H1 (cell line): ENCODE measurements at regions not wholly inside any gene's neighbourhood (a gene's known extent, or its start where the extent isn't known, plus 50 kb on each side); places are given as distances from the start of the nearest gene placed in this dataset.

ENCODE experiments used
- CTCF ChIA-PET: fragments of 300-600 bp; sonication (Branson Sonifier 250); formaldehyde crosslinking; loops from one replicate; lab custom pipeline; 2021; ENCODE audit not compliant: partially characterized antibody; lab: Charles Lee
- POLR2A ChIA-PET: fragments of 300-600 bp; sonication (Branson Sonifier 250); formaldehyde crosslinking; loops from one replicate; lab custom pipeline; 2021; ENCODE audit warnings: inconsistent platforms; ENCODE audit not compliant: partially characterized antibody; lab: Charles Lee
- DNase-seq, 2 experiments: peaks; one replicate each; pipeline versions ENCODE4 v3.0.0 to v3.0.0-alpha.2; 2010 to 2022; ENCODE audit warnings: low spot score in 2 of 2, low read depth in 1 of 2, mixed read lengths in 1 of 2
- FAIRE-seq: peaks from 2 replicates; lab custom pipeline; 2011; peaks lifted over from hg19 to GRCh38; lab: Jason Lieb, UNC
- H2AFZ ChIP-seq: 2 replicates; pipeline ENCODE4 v1.8.1; 2012; ENCODE audit warnings: low read length, inconsistent platforms
- H2AK5ac ChIP-seq: 2 replicates; pipeline ENCODE4 v1.6.1; 2013; ENCODE audit warnings: low read depth, low read length
- H2BK120ac ChIP-seq: replicated peaks from 2 replicates; pipeline ENCODE3; 2013; ENCODE audit warnings: low read depth, low read length, inconsistent platforms
- H2BK12ac ChIP-seq: 2 replicates; pipeline ENCODE4 v1.6.1; 2013; ENCODE audit warnings: low read depth, low read length
- H2BK15ac ChIP-seq: 2 replicates; pipeline ENCODE4 v1.6.1; 2013; ENCODE audit warnings: low read length
- H2BK20ac ChIP-seq: 2 replicates; pipeline ENCODE4 v1.6.1; 2013; ENCODE audit warnings: low read length
- H2BK5ac ChIP-seq: 2 replicates; pipeline ENCODE4 v1.6.1; 2013; ENCODE audit warnings: low read depth, low read length
- H3K14ac ChIP-seq: 2 replicates; pipeline ENCODE4 v1.6.1; 2013; ENCODE audit warnings: inconsistent platforms; ENCODE audit not compliant: insufficient read length
- H3K18ac ChIP-seq: 2 replicates; pipeline ENCODE4 v1.6.1; 2013; ENCODE audit warnings: low read length; ENCODE audit errors: extremely low read depth
- H3K23ac ChIP-seq: 2 replicates; pipeline ENCODE4 v1.6.1; 2013; ENCODE audit warnings: inconsistent platforms; ENCODE audit not compliant: insufficient read length
- H3K23me2 ChIP-seq: 2 replicates; pipeline ENCODE4 v1.6.1; 2013; ENCODE audit warnings: low read depth, low read length
- H3K27ac ChIP-seq: 2 replicates; pipeline ENCODE4 v1.6.1; 2011; ENCODE audit warnings: low read depth, low read length, inconsistent platforms
- H3K27me3 ChIP-seq, 4 experiments: replicated peaks in 1 of 4; 1 replicate in 1 of 4; 2 replicates in 3 of 4; pipeline versions ENCODE4 v1.6.1 to v1.8.1; 2011 to 2013; ENCODE audit warnings: low read length in 3 of 4, mild to moderate bottlenecking in 3 of 4, inconsistent platforms in 2 of 4, mixed read lengths in 2 of 4, moderate library complexity in 1 of 4; ENCODE audit not compliant: control insufficient read depth in 3 of 4, insufficient read depth in 3 of 4; ENCODE audit errors: extremely low read depth in 1 of 4
- H3K36me3 ChIP-seq, 4 experiments: 2 replicates each; pipeline versions ENCODE4 v1.6.1 to v1.8.1; 2011 to 2013; ENCODE audit warnings: mild to moderate bottlenecking in 4 of 4, low read length in 3 of 4, moderate library complexity in 2 of 4, control low read depth in 1 of 4, inconsistent platforms in 1 of 4; ENCODE audit not compliant: insufficient read depth in 4 of 4, control insufficient read depth in 2 of 4
- H3K4ac ChIP-seq: replicated peaks from 2 replicates; pipeline ENCODE3; 2013; ENCODE audit warnings: low read length, low read depth, mixed read lengths, inconsistent platforms; ENCODE audit not compliant: insufficient read length
- H3K4me1 ChIP-seq, 4 experiments: replicated peaks in 1 of 4; 1 replicate in 1 of 4; 2 replicates in 3 of 4; pipeline versions ENCODE4 v1.6.1 to v1.8.1; 2011 to 2013; ENCODE audit warnings: low read length in 3 of 4, inconsistent platforms in 2 of 4, mixed read lengths in 1 of 4; ENCODE audit not compliant: insufficient read depth in 4 of 4, control insufficient read depth in 3 of 4
- H3K4me2 ChIP-seq, 2 experiments: 2 replicates each; pipeline versions ENCODE4 v1.6.1 to v1.8.1; 2011 to 2013; ENCODE audit warnings: low read depth in 2 of 2, low read length in 2 of 2, control low read depth in 1 of 2, inconsistent platforms in 1 of 2, mild to moderate bottlenecking in 1 of 2; ENCODE audit not compliant: insufficient read depth in 1 of 2
- H3K4me3 ChIP-seq, 4 experiments: fragments of 200-600, 300-600 bp in 1 of 4; sonication (generic), shearing (Covaris generic), sonication (Bioruptor Twin) in 1 of 4; 2 replicates each; pipeline versions ENCODE4 v1.5.1 to v1.8.1; 2011 to 2016; ENCODE audit warnings: low read length in 4 of 4, low read depth in 3 of 4, control low read depth in 2 of 4, inconsistent platforms in 2 of 4, mild to moderate bottlenecking in 2 of 4, mixed read lengths in 1 of 4, moderate library complexity in 1 of 4; ENCODE audit not compliant: insufficient read depth in 2 of 4; ENCODE audit errors: extremely low read depth in 1 of 4
- H3K56ac ChIP-seq: replicated peaks from 2 replicates; pipeline ENCODE3; 2013; ENCODE audit warnings: low read depth, mild to moderate bottlenecking, mixed read lengths, low read length, inconsistent platforms; ENCODE audit not compliant: insufficient read length
- H3K79me1 ChIP-seq: 2 replicates; pipeline ENCODE4 v1.6.1; 2013; ENCODE audit warnings: low read depth, low read length, control low read depth
- H3K79me2 ChIP-seq, 2 experiments: 2 replicates each; pipeline versions ENCODE4 v1.6.1 to v1.8.1; 2012 to 2013; ENCODE audit warnings: low read length in 2 of 2, mild to moderate bottlenecking in 2 of 2, inconsistent platforms in 1 of 2; ENCODE audit not compliant: insufficient read depth in 2 of 2, control insufficient read depth in 1 of 2
- H3K9ac ChIP-seq, 4 experiments: replicated peaks in 1 of 4; 1 replicate in 1 of 4; 2 replicates in 3 of 4; pipeline versions ENCODE4 v1.6.1 to v1.8.1; 2011 to 2013; ENCODE audit warnings: low read depth in 3 of 4, low read length in 3 of 4, control low read depth in 2 of 4, mild to moderate bottlenecking in 2 of 4, moderate library complexity in 2 of 4, inconsistent platforms in 1 of 4; ENCODE audit errors: extremely low read depth in 1 of 4
- H3K9me3 ChIP-seq, 2 experiments: 2 replicates each; pipeline versions ENCODE4 v1.6.1 to v1.8.1; 2012 to 2013; ENCODE audit warnings: mild to moderate bottlenecking in 2 of 2, moderate library complexity in 2 of 2, control low read depth in 1 of 2, inconsistent platforms in 1 of 2, low read depth in 1 of 2, low read length in 1 of 2, mixed read lengths in 1 of 2; ENCODE audit not compliant: insufficient read depth in 2 of 2
- H4K20me1 ChIP-seq, 2 experiments: replicated peaks in 1 of 2; 2 replicates each; pipeline versions ENCODE3 to v1.8.1; 2011 to 2013; ENCODE audit warnings: inconsistent platforms in 2 of 2, low read length in 2 of 2, mild to moderate bottlenecking in 1 of 2; ENCODE audit not compliant: insufficient read depth in 2 of 2, control insufficient read depth in 1 of 2
- H4K5ac ChIP-seq: 2 replicates; pipeline ENCODE4 v1.6.1; 2013; ENCODE audit warnings: low read length, low read depth, mixed read lengths, inconsistent platforms; ENCODE audit not compliant: insufficient read length
- H4K8ac ChIP-seq: 2 replicates; pipeline ENCODE4 v1.8.0; 2013; ENCODE audit warnings: mild to moderate bottlenecking, moderate library complexity, low read length, inconsistent platforms; ENCODE audit not compliant: insufficient read depth; ENCODE audit errors: extremely low read depth
- H4K91ac ChIP-seq: replicated peaks from 2 replicates; pipeline ENCODE3; 2013; ENCODE audit warnings: low read length, mixed read lengths, inconsistent platforms; ENCODE audit not compliant: insufficient read length
- BACH1 ChIP-seq: IDR thresholded peaks from 2 replicates; pipeline ENCODE4 v1.6.1; 2012; ENCODE audit warnings: low read length, improper control_type of control experiment
- CBX5 ChIP-seq: fragments of 300-800, 300-1000 bp; sonication (generic); IDR thresholded peaks from 2 replicates; pipeline ENCODE4 v1.7.1; 2016; ENCODE audit warnings: antibody characterized with exemption, low read length, low read depth
- HDAC6 ChIP-seq: IDR thresholded peaks from one replicate; pipeline ENCODE4 v1.7.1; 2012; ENCODE audit warnings: low read depth, mild to moderate bottlenecking, inconsistent platforms, low read length, moderate library complexity
- JUN ChIP-seq: IDR thresholded peaks from 2 replicates; pipeline ENCODE4 v1.6.1; 2011; ENCODE audit warnings: low read depth, mild to moderate bottlenecking, improper control_type of control experiment, low read length
- SUZ12 ChIP-seq: fragments of 200-600 bp; sonication (generic); IDR thresholded peaks from 2 replicates; pipeline ENCODE4 v1.6.1; 2012; ENCODE audit warnings: mild to moderate bottlenecking, inconsistent platforms, low read length, moderate library complexity, mixed read lengths
- ZNF274 ChIP-seq: IDR thresholded peaks from 2 replicates; pipeline ENCODE4 v1.7.0; 2012; ENCODE audit warnings: low read length, borderline replicate concordance; ENCODE audit errors: extremely low read depth
- WGBS, 2 experiments: shearing (Covaris generic) in 1 of 2; methylation state at CpG; one replicate each; pipeline versions ENCODE4 v1.1.6 to v1.1.7; 2013 to 2015; ENCODE audit warnings: low lambda C conversion rate in 2 of 2, mixed read lengths in 2 of 2, inconsistent platforms in 1 of 2, low coverage in 1 of 2, missing lambda C conversion rate in 1 of 2; ENCODE audit not compliant: insufficient replicate concordance in 2 of 2, insufficient coverage in 1 of 2, insufficient read length in 1 of 2; ENCODE audit errors: extremely low coverage in 1 of 2, missing lambda C conversion rate in 1 of 2; 5-methylcytosine and 5-hydroxymethylcytosine counted together

DNA sequence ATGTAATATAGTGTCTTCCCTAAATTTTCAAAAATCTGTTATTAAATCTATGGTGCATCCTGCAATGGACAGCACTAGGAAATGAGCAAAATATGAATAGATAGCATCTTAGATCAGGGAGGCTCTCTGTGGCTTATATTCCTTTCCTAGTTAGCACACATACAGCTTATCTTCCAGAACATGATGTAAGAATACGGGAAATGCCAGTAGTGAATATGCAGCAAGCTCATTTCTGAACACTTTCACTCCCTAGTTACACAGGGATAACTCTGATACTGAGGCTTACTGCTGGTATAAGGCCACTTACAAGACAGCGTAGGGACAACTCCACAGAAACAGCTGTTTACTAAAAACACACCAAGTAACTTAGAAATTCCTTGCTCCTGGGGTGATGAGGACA, 297.3 kb upstream of the SMARCA2 start:
- H2BK120ac ChIP-seq = no peak overlapping the region
- no peak overlapping the region for H4K8ac ChIP-seq
- no peak overlapping the region for H3K18ac ChIP-seq
- H4K20me1 ChIP-seq = no peaks in the 10 kb centered on the region
- H3K4me1 ChIP-seq = peaks cover 0 to 5% (median 2%) of the 10 kb centered on the region in 4 experiments; a peak in 3 of 7 replicates
- FAIRE-seq (no peak), DNase-seq (no peak)
- no peak overlapping the region for H4K91ac ChIP-seq
- no peaks in the 10 kb centered on the region for H3K36me3 ChIP-seq
- H2AK5ac ChIP-seq = no peak overlapping the region
- H3K23me2 ChIP-seq = no peaks in the 10 kb centered on the region
- H3K14ac ChIP-seq = no peak overlapping the region
- POLR2A ChIA-PET = interaction anchor here (0.8 kb wide), 1 partner anchor 325 kb away, joined by 4 read pairs; no protein-coding TSS in a partner anchor
- no peak overlapping the region for H3K27ac ChIP-seq
- CTCF ChIA-PET = interaction anchor here (0.9 to 1.8 kb wide), 5 partner anchors 10 to 123 kb away, joined by 3 to 10 read pairs (median 5); no protein-coding TSS in a partner anchor
- H2AFZ ChIP-seq = no peak overlapping the region
- H3K4me2 ChIP-seq = no peak overlapping the region
- no peak overlapping the region for H2BK20ac ChIP-seq
- H3K56ac ChIP-seq = no peak overlapping the region
- H3K4me3 ChIP-seq = no peak overlapping the region
- no peaks in the 10 kb centered on the region for H3K27me3 ChIP-seq
- H3K9ac ChIP-seq = no peak overlapping the region
- WGBS, 2 experiments = 2% methylated on average over 2 of the region's 2 CpGs; no CpG with 5 or more reads in 1 of the 2 experiments
- H3K9me3 ChIP-seq = no peaks in the 10 kb centered on the region
- H3K4ac ChIP-seq = no peak overlapping the region
- no peak overlapping the region for H4K5ac ChIP-seq
- no peak for TF ChIP-seq HDAC6
- no peak for TF ChIP-seq SUZ12
- no peak for TF ChIP-seq CBX5
- TF ChIP-seq BACH1 = no peak
- no peak for TF ChIP-seq JUN
- no peak for TF ChIP-seq ZNF274
- no peak overlapping the region for H3K23ac ChIP-seq
- H2BK12ac ChIP-seq = no peak overlapping the region
- no peak overlapping the region for H2BK15ac ChIP-seq
- no peaks in the 10 kb centered on the region for H3K79me2 ChIP-seq
- H3K79me1 ChIP-seq = no peaks in the 10 kb centered on the region
- no peak overlapping the region for H2BK5ac ChIP-seq
